Endothelial cell (in vitro differentiated cells): ENCODE measurements at regions not wholly inside any gene's neighbourhood (a gene's known extent, or its start where the extent isn't known, plus 50 kb on each side); places are given as distances from the start of the nearest gene placed in this dataset.

Experiments used
- DNase-seq: peaks from one replicate; pipeline ENCODE4 v3.0.0; 2021; ENCODE audit warnings: low spot score
- H3K27ac Mint-ChIP-seq: one replicate; pipeline ENCODE4 v1.8.0; 2021; ENCODE audit warnings: mixed read lengths, inconsistent platforms; ENCODE audit not compliant: unreplicated experiment
- H3K27me3 Mint-ChIP-seq: one replicate; pipeline ENCODE4 v1.8.0; 2021; ENCODE audit warnings: mild to moderate bottlenecking, moderate library complexity, mixed read lengths, inconsistent platforms; ENCODE audit not compliant: unreplicated experiment
- H3K36me3 Mint-ChIP-seq: one replicate; pipeline ENCODE4 v1.8.0; 2021; ENCODE audit warnings: mild to moderate bottlenecking, low read depth, mixed read lengths, inconsistent platforms; ENCODE audit not compliant: unreplicated experiment
- H3K4me1 Mint-ChIP-seq: one replicate; pipeline ENCODE4 v1.8.0; 2021; ENCODE audit warnings: mild to moderate bottlenecking, mixed read lengths, inconsistent platforms; ENCODE audit not compliant: unreplicated experiment
- H3K4me3 Mint-ChIP-seq: one replicate; pipeline ENCODE4 v1.8.0; 2021; ENCODE audit warnings: mild to moderate bottlenecking, mixed read lengths, inconsistent platforms; ENCODE audit not compliant: unreplicated experiment
- H3K9me3 Mint-ChIP-seq: one replicate; pipeline ENCODE4 v1.8.0; 2021; ENCODE audit warnings: mixed read lengths, inconsistent platforms; ENCODE audit not compliant: unreplicated experiment
- TF ChIP-seq, protein P1 (sequence below): fragments of 200-600 bp; sonication (generic); IDR thresholded peaks from one replicate; pipeline ENCODE4 v1.5.0; 2021; ENCODE audit warnings: antibody characterized with exemption; ENCODE audit not compliant: unreplicated experiment

GRCh38 chr5:6859023-6859422, 145.8 kb downstream of the TENT4A start:
- Mint-ChIP-seq H3K9me3 (no peaks in the 10 kb centered on the region), H3K27me3 (no peaks in the 10 kb centered on the region), H3K4me3 (no peak overlapping the region), H3K27ac (no peak overlapping the region), H3K4me1 (no peaks in the 10 kb centered on the region), H3K36me3 (no peaks in the 10 kb centered on the region)
- TF ChIP-seq, protein P1, sequence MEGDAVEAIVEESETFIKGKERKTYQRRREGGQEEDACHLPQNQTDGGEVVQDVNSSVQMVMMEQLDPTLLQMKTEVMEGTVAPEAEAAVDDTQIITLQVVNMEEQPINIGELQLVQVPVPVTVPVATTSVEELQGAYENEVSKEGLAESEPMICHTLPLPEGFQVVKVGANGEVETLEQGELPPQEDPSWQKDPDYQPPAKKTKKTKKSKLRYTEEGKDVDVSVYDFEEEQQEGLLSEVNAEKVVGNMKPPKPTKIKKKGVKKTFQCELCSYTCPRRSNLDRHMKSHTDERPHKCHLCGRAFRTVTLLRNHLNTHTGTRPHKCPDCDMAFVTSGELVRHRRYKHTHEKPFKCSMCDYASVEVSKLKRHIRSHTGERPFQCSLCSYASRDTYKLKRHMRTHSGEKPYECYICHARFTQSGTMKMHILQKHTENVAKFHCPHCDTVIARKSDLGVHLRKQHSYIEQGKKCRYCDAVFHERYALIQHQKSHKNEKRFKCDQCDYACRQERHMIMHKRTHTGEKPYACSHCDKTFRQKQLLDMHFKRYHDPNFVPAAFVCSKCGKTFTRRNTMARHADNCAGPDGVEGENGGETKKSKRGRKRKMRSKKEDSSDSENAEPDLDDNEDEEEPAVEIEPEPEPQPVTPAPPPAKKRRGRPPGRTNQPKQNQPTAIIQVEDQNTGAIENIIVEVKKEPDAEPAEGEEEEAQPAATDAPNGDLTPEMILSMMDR: no peak
- DNase-seq: no peak

GRCh38 chr5:6859951-6860638, 146.9 kb downstream of the TENT4A start:
- TF ChIP-seq, protein P1: no peak
- no peak overlapping the region for H3K27ac Mint-ChIP-seq
- no peaks in the 10 kb centered on the region for H3K36me3 Mint-ChIP-seq
- no peak for DNase-seq
- no peak overlapping the region for H3K4me3 Mint-ChIP-seq
- H3K4me1 Mint-ChIP-seq: no peaks in the 10 kb centered on the region
- no peaks in the 10 kb centered on the region for H3K9me3 Mint-ChIP-seq
- no peaks in the 10 kb centered on the region for H3K27me3 Mint-ChIP-seq

DNA sequence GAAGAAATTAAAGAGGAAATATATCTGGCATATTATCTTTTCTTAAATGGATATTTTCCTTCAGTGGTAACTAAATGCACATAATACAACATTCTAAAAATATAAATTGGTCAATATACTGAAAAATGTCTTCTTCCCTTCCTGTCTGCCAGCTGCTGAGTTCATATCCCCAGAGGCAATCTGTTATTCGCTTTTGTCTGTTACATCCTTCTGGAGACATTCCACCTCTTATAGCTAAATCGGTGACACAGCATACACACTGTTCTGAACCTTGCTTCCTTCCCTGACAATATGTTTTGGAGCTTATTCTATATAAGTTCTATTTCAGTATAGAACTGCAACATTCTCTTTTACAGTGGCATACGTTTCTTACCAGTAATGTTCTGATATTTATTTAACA, 147.8 kb downstream of the TENT4A start:
- no peaks in the 10 kb centered on the region for H3K4me1 Mint-ChIP-seq
- no peaks in the 10 kb centered on the region for H3K9me3 Mint-ChIP-seq
- no peak overlapping the region for H3K4me3 Mint-ChIP-seq
- no peak overlapping the region for H3K27ac Mint-ChIP-seq
- H3K36me3 Mint-ChIP-seq: no peaks in the 10 kb centered on the region
- no peak for DNase-seq
- H3K27me3 Mint-ChIP-seq: no peaks in the 10 kb centered on the region
- TF ChIP-seq, protein P1: no peak

- Mint-ChIP-seq H3K27me3 (no peaks in the 10 kb centered on the region), H3K4me1 (no peaks in the 10 kb centered on the region), H3K4me3 (no peak overlapping the region), H3K27ac (no peak overlapping the region), H3K36me3 (no peaks in the 10 kb centered on the region), H3K9me3 (no peaks in the 10 kb centered on the region)
- TF ChIP-seq, protein P1: no peak
- DNase-seq: no peak
Observed at GRCh38 chr5:6861667-6862066, 148.4 kb downstream of the TENT4A start.

- no peak for DNase-seq
- Mint-ChIP-seq H3K4me3 (no peak overlapping the region), H3K36me3 (no peaks in the 10 kb centered on the region), H3K9me3 (no peaks in the 10 kb centered on the region), H3K27me3 (no peaks in the 10 kb centered on the region), H3K27ac (no peak overlapping the region), H3K4me1 (no peaks in the 10 kb centered on the region)
- TF ChIP-seq, protein P1: no peak
Observed at GRCh38 chr5:6862306-6862705, 149.1 kb downstream of the TENT4A start.
